KMS-11 (cell line): ENCODE measurements at regions not wholly inside any gene's neighbourhood (a gene's known extent, or its start where the extent isn't known, plus 50 kb on each side); places are given as distances from the start of the nearest gene placed in this dataset.
"Not testable (repeated sequence)": the region's sequence is repeated elsewhere in the genome, so short reads cannot be mapped to it uniquely, and the experiment has no call there.

Experiments used
- H2AFZ ChIP-seq: fragments of 200-600 bp; sonication (generic); 2 replicates; pipeline ENCODE4 v1.6.1; 2016; ENCODE audit warnings: antibody characterized with exemption, mixed run types, low read depth
- H3K27ac ChIP-seq: fragments of 200-600 bp; sonication (generic); 2 replicates; pipeline ENCODE4 v1.6.1; 2016; ENCODE audit warnings: mild to moderate bottlenecking, mixed run types
- H3K27me3 ChIP-seq: fragments of 200-600 bp; sonication (generic); 2 replicates; pipeline ENCODE4 v1.6.1; 2017; ENCODE audit warnings: mild to moderate bottlenecking, low read depth, mixed run types, moderate library complexity; ENCODE audit not compliant: insufficient read depth
- H3K36me3 ChIP-seq: fragments of 200-600 bp; sonication (generic); 2 replicates; pipeline ENCODE4 v1.6.1; 2017; ENCODE audit warnings: mild to moderate bottlenecking, mixed run types; ENCODE audit not compliant: insufficient read depth
- H3K4me1 ChIP-seq: fragments of 200-600 bp; sonication (generic); 2 replicates; pipeline ENCODE4 v1.6.1; 2016; ENCODE audit warnings: mild to moderate bottlenecking, low read depth, mixed run types; ENCODE audit not compliant: poor library complexity, severe bottlenecking
- H3K4me2 ChIP-seq: fragments of 200-600 bp; sonication (generic); 2 replicates; pipeline ENCODE4 v1.7.0; 2016; ENCODE audit warnings: mild to moderate bottlenecking, mixed run types
- H3K4me3 ChIP-seq: fragments of 200-600 bp; sonication (generic); IDR thresholded peaks from 2 replicates; pipeline ENCODE4 v1.6.1; 2017; ENCODE audit warnings: low read depth, low read length, mixed read lengths; ENCODE audit not compliant: insufficient read depth
- H3K79me2 ChIP-seq: fragments of 200-600 bp; sonication (generic); 2 replicates; pipeline ENCODE4 v1.6.1; 2016; ENCODE audit warnings: low read depth, mixed run types; ENCODE audit not compliant: insufficient read depth
- H3K9ac ChIP-seq: fragments of 200-600 bp; sonication (generic); 2 replicates; pipeline ENCODE4 v1.6.1; 2016; ENCODE audit warnings: mild to moderate bottlenecking, mixed run types
- H4K20me1 ChIP-seq: fragments of 200-600 bp; sonication (generic); 2 replicates; pipeline ENCODE4 v1.6.1; 2016; ENCODE audit warnings: mild to moderate bottlenecking, mixed run types; ENCODE audit not compliant: insufficient read depth
- CTCF ChIP-seq: fragments of 200-600 bp; sonication (generic); conservative IDR thresholded peaks from 2 replicates; pipeline ENCODE4 v1.6.1; 2017; ENCODE audit warnings: low read depth, mild to moderate bottlenecking, antibody characterized with exemption, low read length, moderate library complexity, mixed read lengths

GRCh38 chr1:78745111-78745510 lies 95.5 kb downstream of the IFI44 start:
- H3K79me2 ChIP-seq: no peaks in the 10 kb centered on the region
- no peak overlapping the region for H3K27ac ChIP-seq
- no peak overlapping the region for H3K9ac ChIP-seq
- no peaks in the 10 kb centered on the region for H3K27me3 ChIP-seq
- no peaks in the 10 kb centered on the region for H3K36me3 ChIP-seq
- no peak overlapping the region for H2AFZ ChIP-seq
- no peaks in the 10 kb centered on the region for H3K4me1 ChIP-seq
- TF ChIP-seq CTCF: no peak
- H4K20me1 ChIP-seq: no peaks in the 10 kb centered on the region
- no peak overlapping the region for H3K4me3 ChIP-seq
- H3K4me2 ChIP-seq: no peak overlapping the region

- not testable (repeated sequence) for H4K20me1 ChIP-seq, H3K4me1 ChIP-seq, H3K4me3 ChIP-seq, H3K27ac ChIP-seq, H3K79me2 ChIP-seq, H3K36me3 ChIP-seq, H2AFZ ChIP-seq, H3K9ac ChIP-seq, H3K27me3 ChIP-seq, H3K4me2 ChIP-seq
Measured at GRCh38 chr1:78753679-78754078, 104.0 kb downstream of the IFI44 start.

- H3K27me3 ChIP-seq: no peaks in the 10 kb centered on the region
- no peak overlapping the region for H3K4me3 ChIP-seq
- no peak overlapping the region for H2AFZ ChIP-seq
- TF ChIP-seq CTCF: no peak
- no peak overlapping the region for H3K4me2 ChIP-seq
- no peak overlapping the region for H3K27ac ChIP-seq
- H3K4me1 ChIP-seq: no peaks in the 10 kb centered on the region
- H3K36me3 ChIP-seq: no peaks in the 10 kb centered on the region
- H3K79me2 ChIP-seq: no peaks in the 10 kb centered on the region
- H3K9ac ChIP-seq: no peak overlapping the region
- H4K20me1 ChIP-seq: no peaks in the 10 kb centered on the region
Measured at GRCh38 chr1:78755986-78756385, 106.4 kb downstream of the IFI44 start.

GRCh38 chr1:78758506-78758905 lies 108.9 kb downstream of the IFI44 start:
- no peak overlapping the region for H3K4me2 ChIP-seq
- no peak for TF ChIP-seq CTCF
- no peaks in the 10 kb centered on the region for H4K20me1 ChIP-seq
- no peak overlapping the region for H3K4me3 ChIP-seq
- no peak overlapping the region for H3K27ac ChIP-seq
- no peak overlapping the region for H2AFZ ChIP-seq
- H3K27me3 ChIP-seq: no peaks in the 10 kb centered on the region
- H3K4me1 ChIP-seq: no peaks in the 10 kb centered on the region
- H3K79me2 ChIP-seq: no peaks in the 10 kb centered on the region
- H3K36me3 ChIP-seq: no peaks in the 10 kb centered on the region
- H3K9ac ChIP-seq: no peak overlapping the region

GRCh38 chr1:78759881-78760280 lies 110.2 kb downstream of the IFI44 start:
- Histone ChIP-seq H2AFZ (no peak overlapping the region), H3K27me3 (no peaks in the 10 kb centered on the region), H3K4me3 (no peak overlapping the region), H3K9ac (no peak overlapping the region), H3K4me2 (no peak overlapping the region), H3K36me3 (no peaks in the 10 kb centered on the region), H3K79me2 (no peaks in the 10 kb centered on the region), H3K4me1 (no peaks in the 10 kb centered on the region), H4K20me1 (no peaks in the 10 kb centered on the region), H3K27ac (no peak overlapping the region)
- TF ChIP-seq CTCF: no peak
